ENCODE measurements at regions not wholly inside any gene's neighbourhood (a gene's known extent, or its start where the extent isn't known, plus 50 kb on each side); places are given as distances from the start of the nearest gene placed in this dataset.
A peak's percentile ranks its signal among the peaks of the same experiment; 100 is the strongest.

GRCh38 chr5:82666312-82666711 lies 388.2 kb upstream of the RPS23 start:
- POLR2A ChIA-PET = no interaction called here
- TF ChIP-seq KAT7 (CRISPR knock-in tag; IDR thresholded peaks at IDR 0.05; ENCODE audit: borderline replicate concordance) (no peak), RELA (CRISPR knock-in tag; IDR thresholded peaks at IDR 0.05; ENCODE audit: borderline replicate concordance) (no peak), SMAD4 (CRISPR knock-in tag; IDR thresholded peaks at IDR 0.05) (no peak), MXD4 (CRISPR knock-in tag; IDR thresholded peaks at IDR 0.05; ENCODE audit: borderline replicate concordance) (no peak)
- TF ChIP-seq, protein P1, sequence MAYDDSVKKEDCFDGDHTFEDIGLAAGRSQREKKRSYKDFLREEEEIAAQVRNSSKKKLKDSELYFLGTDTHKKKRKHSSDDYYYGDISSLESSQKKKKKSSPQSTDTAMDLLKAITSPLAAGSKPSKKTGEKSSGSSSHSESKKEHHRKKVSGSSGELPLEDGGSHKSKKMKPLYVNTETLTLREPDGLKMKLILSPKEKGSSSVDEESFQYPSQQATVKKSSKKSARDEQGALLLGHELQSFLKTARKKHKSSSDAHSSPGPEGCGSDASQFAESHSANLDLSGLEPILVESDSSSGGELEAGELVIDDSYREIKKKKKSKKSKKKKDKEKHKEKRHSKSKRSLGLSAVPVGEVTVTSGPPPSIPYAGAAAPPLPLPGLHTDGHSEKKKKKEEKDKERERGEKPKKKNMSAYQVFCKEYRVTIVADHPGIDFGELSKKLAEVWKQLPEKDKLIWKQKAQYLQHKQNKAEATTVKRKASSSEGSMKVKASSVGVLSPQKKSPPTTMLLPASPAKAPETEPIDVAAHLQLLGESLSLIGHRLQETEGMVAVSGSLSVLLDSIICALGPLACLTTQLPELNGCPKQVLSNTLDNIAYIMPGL (CRISPR knock-in tag; IDR thresholded peaks at IDR 0.05) = no peak
- ATAC-seq (no peak), DNase-seq (ENCODE audit: low spot score) (no peak)
- Mint-ChIP-seq H3K4me3 (no peak overlapping the region), H3K9me3 (no peaks in the 10 kb centered on the region), H3K36me3 (no peaks in the 10 kb centered on the region), H3K4me1 (peaks cover 10% of the 10 kb centered on the region; the same call in 1 of the 2 replicates), H3K27ac (no peak overlapping the region), H3K27me3 (ENCODE audit: low read depth) (no peaks in the 10 kb centered on the region)
- CTCF ChIA-PET = no interaction called here

DNA sequence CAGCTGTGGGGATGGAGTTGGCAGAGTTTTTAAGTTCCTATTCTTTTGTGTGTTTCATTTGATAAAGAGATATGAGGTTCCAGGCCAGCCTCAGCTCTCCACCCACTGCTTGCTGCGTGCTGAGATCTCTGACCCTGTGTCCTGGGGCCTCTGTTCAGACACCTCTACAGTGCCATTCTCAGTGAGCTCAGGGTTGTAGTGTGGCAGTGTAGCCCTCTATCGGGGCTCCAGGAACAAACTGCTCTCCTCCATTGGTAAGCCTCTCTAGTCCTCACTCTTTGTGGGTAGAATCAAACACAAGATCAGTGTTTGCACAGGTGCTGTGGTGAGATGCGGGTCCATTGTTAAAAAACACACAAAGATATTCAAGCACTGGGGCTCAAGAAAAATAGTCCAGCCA lies 386.6 kb upstream of the RPS23 start:
- H3K9me3 Mint-ChIP-seq = no peaks in the 10 kb centered on the region
- ATAC-seq (peak; percentile 65; the same call in 1 of the 2 replicates), DNase-seq (ENCODE audit: low spot score) (no peak)
- H3K4me3 Mint-ChIP-seq = no peak overlapping the region
- H3K4me1 Mint-ChIP-seq = peaks cover 10% of the 10 kb centered on the region; the same call in 1 of the 2 replicates
- TF ChIP-seq, protein P2, sequence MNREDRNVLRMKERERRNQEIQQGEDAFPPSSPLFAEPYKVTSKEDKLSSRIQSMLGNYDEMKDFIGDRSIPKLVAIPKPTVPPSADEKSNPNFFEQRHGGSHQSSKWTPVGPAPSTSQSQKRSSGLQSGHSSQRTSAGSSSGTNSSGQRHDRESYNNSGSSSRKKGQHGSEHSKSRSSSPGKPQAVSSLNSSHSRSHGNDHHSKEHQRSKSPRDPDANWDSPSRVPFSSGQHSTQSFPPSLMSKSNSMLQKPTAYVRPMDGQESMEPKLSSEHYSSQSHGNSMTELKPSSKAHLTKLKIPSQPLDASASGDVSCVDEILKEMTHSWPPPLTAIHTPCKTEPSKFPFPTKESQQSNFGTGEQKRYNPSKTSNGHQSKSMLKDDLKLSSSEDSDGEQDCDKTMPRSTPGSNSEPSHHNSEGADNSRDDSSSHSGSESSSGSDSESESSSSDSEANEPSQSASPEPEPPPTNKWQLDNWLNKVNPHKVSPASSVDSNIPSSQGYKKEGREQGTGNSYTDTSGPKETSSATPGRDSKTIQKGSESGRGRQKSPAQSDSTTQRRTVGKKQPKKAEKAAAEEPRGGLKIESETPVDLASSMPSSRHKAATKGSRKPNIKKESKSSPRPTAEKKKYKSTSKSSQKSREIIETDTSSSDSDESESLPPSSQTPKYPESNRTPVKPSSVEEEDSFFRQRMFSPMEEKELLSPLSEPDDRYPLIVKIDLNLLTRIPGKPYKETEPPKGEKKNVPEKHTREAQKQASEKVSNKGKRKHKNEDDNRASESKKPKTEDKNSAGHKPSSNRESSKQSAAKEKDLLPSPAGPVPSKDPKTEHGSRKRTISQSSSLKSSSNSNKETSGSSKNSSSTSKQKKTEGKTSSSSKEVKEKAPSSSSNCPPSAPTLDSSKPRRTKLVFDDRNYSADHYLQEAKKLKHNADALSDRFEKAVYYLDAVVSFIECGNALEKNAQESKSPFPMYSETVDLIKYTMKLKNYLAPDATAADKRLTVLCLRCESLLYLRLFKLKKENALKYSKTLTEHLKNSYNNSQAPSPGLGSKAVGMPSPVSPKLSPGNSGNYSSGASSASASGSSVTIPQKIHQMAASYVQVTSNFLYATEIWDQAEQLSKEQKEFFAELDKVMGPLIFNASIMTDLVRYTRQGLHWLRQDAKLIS (CRISPR knock-in tag; IDR thresholded peaks at IDR 0.05; ENCODE audit: borderline replicate concordance) = no peak
- TF ChIP-seq ATF3 (CRISPR knock-in tag; conservative IDR thresholded peaks at IDR 0.05) (no peak), USF2 (CRISPR knock-in tag; IDR thresholded peaks at IDR 0.05) (no peak), ATF6 (CRISPR knock-in tag; IDR thresholded peaks at IDR 0.05) (no peak), SMAD3 (CRISPR knock-in tag; IDR thresholded peaks at IDR 0.05; ENCODE audit: borderline replicate concordance) (no peak), ATF1 (CRISPR knock-in tag; IDR thresholded peaks at IDR 0.05) (no peak), FOXJ3 (CRISPR knock-in tag; IDR thresholded peaks at IDR 0.05; ENCODE audit: borderline replicate concordance) (no peak), ESRRA (CRISPR knock-in tag; IDR thresholded peaks at IDR 0.05; ENCODE audit: borderline replicate concordance) (no peak)
- TF ChIP-seq, protein P3, sequence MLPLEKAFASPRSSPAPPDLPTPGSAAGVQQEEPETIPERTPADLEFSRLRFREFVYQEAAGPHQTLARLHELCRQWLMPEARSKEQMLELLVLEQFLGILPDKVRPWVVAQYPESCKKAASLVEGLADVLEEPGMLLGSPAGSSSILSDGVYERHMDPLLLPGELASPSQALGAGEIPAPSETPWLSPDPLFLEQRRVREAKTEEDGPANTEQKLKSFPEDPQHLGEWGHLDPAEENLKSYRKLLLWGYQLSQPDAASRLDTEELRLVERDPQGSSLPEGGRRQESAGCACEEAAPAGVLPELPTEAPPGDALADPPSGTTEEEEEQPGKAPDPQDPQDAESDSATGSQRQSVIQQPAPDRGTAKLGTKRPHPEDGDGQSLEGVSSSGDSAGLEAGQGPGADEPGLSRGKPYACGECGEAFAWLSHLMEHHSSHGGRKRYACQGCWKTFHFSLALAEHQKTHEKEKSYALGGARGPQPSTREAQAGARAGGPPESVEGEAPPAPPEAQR (CRISPR knock-in tag; IDR thresholded peaks at IDR 0.05) = no peak
- H3K27ac Mint-ChIP-seq = no peak overlapping the region
- POLR2A ChIA-PET = no interaction called here
- CTCF ChIA-PET = no interaction called here
- H3K36me3 Mint-ChIP-seq = no peaks in the 10 kb centered on the region
- H3K27me3 Mint-ChIP-seq (ENCODE audit: low read depth) = no peaks in the 10 kb centered on the region
